ENCODE measurements at regions not wholly inside any gene's neighbourhood (a gene's known extent, or its start where the extent isn't known, plus 50 kb on each side); places are given as distances from the start of the nearest gene placed in this dataset.
"Not testable (repeated sequence)": the region's sequence is repeated elsewhere in the genome, so short reads cannot be mapped to it uniquely, and the experiment has no call there.

DNA sequence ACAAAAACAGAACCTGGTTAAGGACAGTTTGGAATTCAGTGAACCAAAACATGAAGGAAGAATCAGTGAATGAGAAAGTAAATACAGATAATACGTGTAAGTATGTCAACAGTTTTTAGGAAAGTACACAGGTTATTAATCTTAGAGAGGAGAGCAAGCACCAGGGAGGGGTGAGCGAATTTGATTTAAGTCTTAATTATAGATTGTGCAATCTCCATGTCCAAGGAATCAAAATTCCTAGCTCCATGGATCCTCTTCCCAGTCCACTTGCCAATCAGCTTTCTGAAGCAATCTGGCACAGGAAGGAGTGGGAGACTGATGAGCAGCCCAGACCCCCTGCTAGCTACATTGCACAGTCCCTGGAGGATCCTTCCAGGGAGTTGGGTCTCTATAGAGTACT is 346.4 kb downstream of the SETD4 start:
- DNase-seq (ENCODE audit: low read depth in 3 of 3, low spot score in 2 of 3): no peak

DNA sequence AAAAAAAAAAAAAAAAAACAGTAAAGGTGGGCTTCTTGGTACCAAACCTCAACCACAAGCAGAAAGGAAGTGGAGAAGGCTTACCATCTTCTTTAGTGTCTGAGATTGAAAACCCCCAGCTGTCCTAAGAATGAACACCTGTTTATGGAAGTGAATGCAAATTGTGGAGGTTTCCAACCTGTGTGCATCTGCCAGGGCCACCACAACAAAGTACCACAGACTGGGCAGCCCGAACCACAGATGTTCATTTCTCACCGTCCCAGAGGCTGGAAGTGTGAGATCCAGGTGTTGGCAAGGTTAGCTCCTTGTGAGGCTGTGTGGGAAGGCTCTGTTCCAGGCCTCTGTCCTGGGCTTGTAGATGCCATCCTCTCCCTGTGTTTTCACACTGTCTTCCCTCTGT is 348.7 kb downstream of the SETD4 start:
- no peak for DNase-seq (ENCODE audit: low read depth in 3 of 3, low spot score in 2 of 3)

DNA sequence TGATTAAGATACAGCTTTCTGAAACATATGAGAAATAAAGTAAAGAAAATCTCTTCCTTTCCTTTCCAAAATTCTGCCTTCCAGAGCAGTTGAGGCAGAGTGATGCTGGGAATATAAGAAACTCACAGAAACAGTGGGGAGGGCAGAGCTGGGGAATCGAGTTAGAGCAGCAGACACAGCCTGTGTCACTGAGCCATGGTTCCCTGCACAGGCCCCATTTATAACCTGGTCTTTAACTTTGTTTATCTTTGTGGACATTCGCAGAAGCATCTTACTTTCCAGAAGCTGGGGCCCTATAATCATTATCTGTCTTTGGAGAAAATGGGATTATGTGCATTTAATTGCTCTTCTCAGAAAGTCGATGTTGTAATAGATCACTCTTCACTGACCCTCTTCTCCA is 349.1 kb downstream of the SETD4 start:
- no peak for DNase-seq (ENCODE audit: low read depth in 3 of 3, low spot score in 2 of 3)

GRCh38 chr21:35709990-35710389 is 350.3 kb downstream of the SETD4 start:
- not testable (repeated sequence) for DNase-seq (ENCODE audit: low read depth in 3 of 3, low spot score in 2 of 3)

GRCh38 chr21:35705888-35706287 is 354.4 kb downstream of the SETD4 start:
- DNase-seq (ENCODE audit: low read depth in 3 of 3, low spot score in 2 of 3): no peak

GRCh38 chr21:35705237-35705887 is 355.0 kb downstream of the SETD4 start:
- no peak for DNase-seq (ENCODE audit: low read depth in 3 of 3, low spot score in 2 of 3)

GRCh38 chr21:35703704-35704103 is 356.6 kb downstream of the SETD4 start:
- no peak for DNase-seq (ENCODE audit: low read depth in 3 of 3, low spot score in 2 of 3)

DNA sequence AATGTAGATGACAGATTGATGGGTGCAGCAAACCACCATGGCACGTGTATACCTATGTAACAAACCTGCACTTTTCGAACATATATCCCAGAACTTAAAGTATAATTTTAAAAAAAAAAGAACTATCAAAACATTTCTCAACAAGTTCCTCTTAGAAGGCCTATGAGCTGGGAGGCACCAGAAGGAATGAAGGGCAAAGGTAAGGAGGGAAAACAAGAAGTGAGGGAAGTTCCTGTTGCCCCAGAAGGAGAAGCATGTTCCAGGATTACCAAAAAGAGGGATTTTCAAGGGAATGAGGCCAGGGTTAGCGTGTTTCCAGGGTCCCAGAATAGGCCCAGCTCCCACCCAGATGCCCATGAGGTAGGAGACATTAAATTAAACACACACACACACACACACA is 361.0 kb downstream of the SETD4 start:
- no peak for DNase-seq (ENCODE audit: low read depth in 3 of 3, low spot score in 2 of 3)

- DNase-seq (ENCODE audit: low read depth in 3 of 3, low spot score in 2 of 3): peak in 1 of 3 donors; percentile 6
These were observed 363.0 kb downstream of the SETD4 start for GRCh38 chr21:35697321-35697808.

DNA sequence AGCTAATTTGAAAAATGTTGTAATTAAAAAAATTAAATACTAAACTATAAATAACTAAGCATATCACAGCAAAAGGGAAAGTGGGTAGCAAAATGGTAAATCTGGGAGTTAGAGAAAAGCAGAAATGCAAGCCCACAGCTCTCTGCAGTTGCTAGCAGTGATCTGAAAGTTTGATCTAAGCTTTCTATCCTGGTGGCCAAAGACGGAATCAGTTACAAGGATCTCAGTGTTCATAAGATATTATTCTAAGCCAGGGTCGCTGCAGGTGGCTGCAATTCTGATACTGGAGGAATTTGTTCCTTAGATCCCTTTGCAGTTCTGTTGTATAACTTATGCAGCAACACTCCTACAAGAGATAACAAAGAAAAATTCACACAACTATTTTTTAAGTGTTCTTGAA is 363.7 kb downstream of the SETD4 start:
- no peak for DNase-seq (ENCODE audit: low read depth in 3 of 3, low spot score in 2 of 3)

DNA sequence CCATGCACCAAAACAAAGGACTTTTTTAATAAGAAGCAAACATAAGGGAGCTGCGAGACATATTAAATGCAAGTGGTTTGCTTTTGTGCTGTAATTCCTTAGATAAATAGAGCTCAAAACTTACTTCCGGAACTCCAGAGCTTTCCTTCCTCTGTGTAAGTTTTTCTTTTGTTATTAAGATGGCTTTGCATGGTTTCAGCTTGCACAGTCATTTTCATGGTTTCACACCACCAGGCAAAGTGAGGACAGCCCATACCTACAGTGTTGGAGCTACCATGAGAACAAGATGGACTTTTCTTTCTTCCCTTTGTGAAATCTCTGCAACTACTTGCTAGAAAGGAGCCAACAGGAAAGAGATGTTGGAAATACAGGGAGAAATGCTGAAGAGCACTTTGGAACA is 368.0 kb downstream of the SETD4 start:
- DNase-seq (ENCODE audit: low read depth in 3 of 3, low spot score in 2 of 3): no peak

- no peak for DNase-seq (ENCODE audit: low read depth in 3 of 3, low spot score in 2 of 3)
These were observed 369.9 kb downstream of the SETD4 start for GRCh38 chr21:35690436-35690835.

DNA sequence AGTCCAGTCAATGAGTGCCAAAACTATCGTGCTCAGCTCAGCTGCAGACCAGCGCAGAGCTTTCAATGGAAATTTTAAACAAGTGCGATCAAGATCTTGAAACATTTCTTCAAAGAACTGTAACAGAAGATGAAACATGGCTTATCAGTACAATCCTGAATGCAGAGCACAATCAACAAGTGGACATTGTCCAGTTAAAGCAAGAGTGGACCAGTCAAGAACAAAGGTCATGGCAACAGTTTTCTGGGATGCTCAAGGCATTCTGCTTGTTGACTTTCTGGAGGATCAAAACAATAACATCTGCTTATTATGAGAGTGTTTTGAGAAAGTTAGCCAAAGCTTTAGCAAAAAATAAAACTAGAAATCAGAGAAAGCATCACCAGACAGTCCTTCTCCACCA is 374.2 kb downstream of the SETD4 start:
- DNase-seq (ENCODE audit: low read depth in 3 of 3, low spot score in 2 of 3): no peak

GRCh38 chr21:35683664-35684304 is 376.5 kb downstream of the SETD4 start:
- DNase-seq (ENCODE audit: low read depth in 3 of 3, low spot score in 2 of 3): no peak

DNA sequence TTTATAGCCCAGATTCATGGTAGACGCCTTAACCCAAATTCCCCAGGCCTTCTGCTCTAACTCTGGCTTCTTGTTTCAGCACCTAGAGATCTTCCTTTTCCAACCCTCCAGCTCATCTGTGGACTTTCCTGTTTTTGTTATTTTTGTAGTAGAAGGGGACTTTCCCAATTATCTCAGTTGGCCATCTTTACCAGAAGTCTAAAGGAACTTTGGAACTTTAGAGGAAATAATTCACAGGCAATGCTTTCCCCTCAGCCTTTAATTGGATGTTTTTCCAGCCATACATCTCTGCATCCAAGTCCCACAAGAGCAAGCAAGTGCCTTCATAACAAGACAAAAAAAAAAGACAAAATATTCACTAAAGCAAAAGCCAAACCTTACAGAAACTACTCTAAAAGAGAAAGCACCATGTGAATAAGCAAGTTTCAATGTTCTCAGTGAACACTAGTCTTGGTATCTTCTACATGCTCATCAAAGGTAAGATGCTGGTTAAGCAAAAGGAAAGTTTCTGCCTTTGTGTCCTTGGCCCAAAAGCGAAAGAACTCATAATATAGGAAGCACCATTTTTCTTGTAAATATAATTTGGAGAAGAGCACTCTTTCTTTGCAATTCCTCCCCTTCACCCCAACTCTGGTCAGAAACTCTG is 377.3 kb downstream of the SETD4 start:
- no peak for DNase-seq (ENCODE audit: low read depth in 3 of 3, low spot score in 2 of 3)

DNA sequence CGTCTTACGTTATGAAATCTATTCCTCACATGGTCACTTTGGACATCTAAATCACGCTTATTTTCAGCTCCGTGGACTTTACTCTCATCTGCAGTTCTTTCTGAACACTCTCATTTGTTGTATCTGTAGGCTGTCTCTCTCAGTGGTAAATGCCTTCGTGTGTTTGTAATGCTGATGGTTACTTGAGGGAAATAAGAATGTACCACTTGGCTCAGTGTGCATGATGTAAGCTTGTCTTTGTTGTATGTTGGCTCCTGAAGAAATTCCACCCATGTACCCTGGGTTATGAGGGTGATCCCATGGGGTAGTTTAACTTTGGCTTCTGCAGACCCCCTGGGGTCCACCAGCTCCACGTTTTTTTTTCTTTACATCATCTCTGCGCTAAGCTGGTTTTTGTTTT is 378.4 kb downstream of the SETD4 start:
- DNase-seq (ENCODE audit: low read depth in 3 of 3, low spot score in 2 of 3): no peak

GRCh38 chr21:35679076-35679475 is 381.2 kb downstream of the SETD4 start:
- no peak for DNase-seq (ENCODE audit: low read depth in 3 of 3, low spot score in 2 of 3)

- DNase-seq (ENCODE audit: low read depth in 3 of 3, low spot score in 2 of 3): no peak
These were observed 381.9 kb downstream of the SETD4 start for GRCh38 chr21:35678393-35678792.

DNA sequence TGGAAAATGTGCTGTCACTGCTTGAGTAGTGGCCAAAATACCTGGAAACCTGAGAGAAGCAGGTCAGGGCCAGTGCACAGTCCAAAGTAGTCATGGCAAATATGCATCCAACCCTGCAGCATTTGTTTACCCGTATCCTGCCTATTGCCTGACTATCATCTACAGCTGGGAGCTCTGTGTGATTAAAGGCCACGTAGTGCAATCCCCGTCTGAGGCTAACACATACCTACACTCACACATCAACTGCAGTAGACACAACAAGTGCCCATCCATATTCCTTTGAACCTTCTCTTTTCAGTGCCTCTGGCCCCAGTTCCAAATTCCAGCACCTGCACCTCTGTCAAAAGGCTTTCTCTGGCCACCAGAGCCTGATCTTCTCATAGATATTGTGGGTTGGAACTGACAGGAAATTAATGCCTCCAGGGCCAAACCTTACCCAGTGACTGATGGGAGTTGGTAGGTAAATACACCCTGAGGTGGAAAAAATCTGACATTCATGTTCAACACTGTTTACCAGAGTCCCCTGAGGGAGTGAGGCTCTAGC is 383.0 kb downstream of the SETD4 start:
- no peak for DNase-seq (ENCODE audit: low read depth in 3 of 3, low spot score in 2 of 3)

DNA sequence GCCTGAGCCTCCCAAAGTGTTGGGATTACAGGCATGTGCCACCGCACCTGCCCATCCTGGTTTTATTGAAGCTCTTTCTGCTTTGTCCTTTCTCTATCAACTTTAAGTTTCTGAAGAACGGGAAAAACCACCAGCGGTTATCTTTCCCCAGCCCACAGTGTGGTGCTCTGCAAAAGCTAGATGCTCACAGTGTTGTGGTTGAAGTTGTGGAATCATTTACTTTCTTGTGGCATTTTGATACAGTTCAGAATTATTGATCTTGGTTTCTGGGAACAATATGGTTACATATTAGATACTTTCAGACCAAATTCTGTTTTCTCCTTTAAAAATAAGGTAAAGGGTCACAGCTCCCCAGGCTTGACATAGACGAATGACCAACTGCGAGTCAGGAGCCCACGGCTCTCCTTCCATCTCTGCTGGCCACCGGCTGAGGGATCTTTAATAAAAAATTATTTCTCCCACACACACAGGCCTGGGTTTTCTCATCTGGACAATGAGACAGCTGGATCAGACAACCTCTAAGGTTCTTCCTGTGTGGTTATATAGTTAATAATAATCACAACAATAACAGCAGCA is 385.3 kb downstream of the SETD4 start:
- no peak for DNase-seq (ENCODE audit: low read depth in 3 of 3, low spot score in 2 of 3)

DNA sequence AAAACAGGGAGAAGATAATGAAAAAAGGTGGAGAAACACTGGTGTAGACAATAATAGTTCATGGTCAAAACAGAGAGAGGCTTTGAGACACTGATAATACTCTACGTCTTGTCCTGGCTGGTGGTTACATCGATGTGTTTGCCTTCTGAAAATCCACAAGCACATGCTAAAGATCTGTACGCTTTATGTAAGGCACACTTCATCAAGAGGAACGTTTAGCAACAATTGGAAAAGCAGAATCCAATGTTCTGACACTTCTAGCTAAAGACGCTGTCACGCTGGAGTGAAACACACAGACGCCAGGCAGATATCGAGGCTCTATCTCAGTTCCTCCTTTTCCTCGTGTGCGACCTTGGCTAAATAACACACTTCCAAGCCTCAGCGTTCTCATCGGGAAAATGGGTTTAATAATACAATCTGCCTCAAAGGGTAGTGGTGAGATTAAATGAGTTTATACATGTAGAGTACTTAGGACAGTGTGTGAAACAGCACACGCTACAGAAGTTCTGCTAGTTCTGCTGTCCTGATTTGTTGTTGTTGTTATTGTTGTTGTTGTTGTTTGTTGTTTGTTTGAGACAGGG is 386.1 kb downstream of the SETD4 start:
- no peak for DNase-seq (ENCODE audit: low read depth in 3 of 3, low spot score in 2 of 3)

Measured in right renal cortex interstitium (tissue), 3 donors.